ENCODE measurements at regions not wholly inside any gene's neighbourhood (a gene's known extent, or its start where the extent isn't known, plus 50 kb on each side); places are given as distances from the start of the nearest gene placed in this dataset.

GRCh38 chr7:109386959-109387358 is 817.3 kb downstream of the DNAJB9 start:
- H3K27ac ChIP-seq = no peak overlapping the region
- H3K4me3 ChIP-seq = no peak overlapping the region
- H3K36me3 ChIP-seq (ENCODE audit: insufficient read depth in 1 of 2, low read depth in 1 of 2) = no peaks in the 10 kb centered on the region
- 91 to 96% (median 92%) methylated on average over 2 of the region's 2 CpGs for WGBS, 3 donors
- no peak for DNase-seq
- H3K9me3 ChIP-seq = no peaks in the 10 kb centered on the region
- no peak for ATAC-seq
- H3K27me3 ChIP-seq (ENCODE audit: insufficient read depth in 3 of 3, low read length in 2 of 3) = no peaks in the 10 kb centered on the region
- TF ChIP-seq, protein P1, sequence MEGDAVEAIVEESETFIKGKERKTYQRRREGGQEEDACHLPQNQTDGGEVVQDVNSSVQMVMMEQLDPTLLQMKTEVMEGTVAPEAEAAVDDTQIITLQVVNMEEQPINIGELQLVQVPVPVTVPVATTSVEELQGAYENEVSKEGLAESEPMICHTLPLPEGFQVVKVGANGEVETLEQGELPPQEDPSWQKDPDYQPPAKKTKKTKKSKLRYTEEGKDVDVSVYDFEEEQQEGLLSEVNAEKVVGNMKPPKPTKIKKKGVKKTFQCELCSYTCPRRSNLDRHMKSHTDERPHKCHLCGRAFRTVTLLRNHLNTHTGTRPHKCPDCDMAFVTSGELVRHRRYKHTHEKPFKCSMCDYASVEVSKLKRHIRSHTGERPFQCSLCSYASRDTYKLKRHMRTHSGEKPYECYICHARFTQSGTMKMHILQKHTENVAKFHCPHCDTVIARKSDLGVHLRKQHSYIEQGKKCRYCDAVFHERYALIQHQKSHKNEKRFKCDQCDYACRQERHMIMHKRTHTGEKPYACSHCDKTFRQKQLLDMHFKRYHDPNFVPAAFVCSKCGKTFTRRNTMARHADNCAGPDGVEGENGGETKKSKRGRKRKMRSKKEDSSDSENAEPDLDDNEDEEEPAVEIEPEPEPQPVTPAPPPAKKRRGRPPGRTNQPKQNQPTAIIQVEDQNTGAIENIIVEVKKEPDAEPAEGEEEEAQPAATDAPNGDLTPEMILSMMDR (IDR thresholded peaks at IDR 0.05) = no peak
- no peaks in the 10 kb centered on the region for H3K4me1 ChIP-seq
- intact Hi-C loops (cut with DNase I) = no loop called here

DNA sequence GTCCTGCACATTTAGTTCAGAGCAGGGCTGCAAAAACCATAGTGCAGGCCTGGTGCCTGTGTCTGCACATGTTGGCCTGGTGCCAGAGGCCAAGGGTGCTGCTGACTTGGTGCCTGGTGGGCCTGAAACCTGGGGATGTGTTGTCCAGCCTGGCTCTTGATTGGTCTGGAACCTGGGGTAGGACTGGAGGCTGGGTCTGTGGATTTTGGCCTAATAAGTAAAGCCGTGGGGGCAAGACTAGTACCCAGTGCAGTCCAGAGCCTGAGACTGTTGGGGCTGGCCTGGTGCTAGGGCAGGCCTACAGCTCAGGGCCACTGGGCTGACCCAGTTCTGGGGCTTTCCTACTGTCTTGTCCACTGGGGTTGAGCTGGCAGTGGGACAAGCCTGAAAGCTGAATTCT is 817.9 kb downstream of the DNAJB9 start:
- Histone ChIP-seq H3K36me3 (ENCODE audit: insufficient read depth in 1 of 2, low read depth in 1 of 2) (no peaks in the 10 kb centered on the region), H3K4me1 (no peaks in the 10 kb centered on the region), H3K27ac (no peak overlapping the region), H3K27me3 (ENCODE audit: insufficient read depth in 3 of 3, low read length in 2 of 3) (no peaks in the 10 kb centered on the region), H3K4me3 (no peak overlapping the region), H3K9me3 (no peaks in the 10 kb centered on the region)
- TF ChIP-seq, protein P1 (IDR thresholded peaks at IDR 0.05) = no peak
- 80 to 100% (median 95%) methylated on average over 1 of the region's 1 CpG for WGBS, 3 donors
- ATAC-seq (no peak), DNase-seq (peak in 1 of 2 donors; percentile 36)
- intact Hi-C loops (cut with DNase I) = no loop called here

GRCh38 chr7:109391240-109391639 is 821.6 kb downstream of the DNAJB9 start:
- Histone ChIP-seq H3K36me3 (ENCODE audit: insufficient read depth in 1 of 2, low read depth in 1 of 2) (no peaks in the 10 kb centered on the region), H3K9me3 (no peaks in the 10 kb centered on the region), H3K4me1 (no peaks in the 10 kb centered on the region), H3K4me3 (no peak overlapping the region), H3K27ac (no peak overlapping the region), H3K27me3 (ENCODE audit: insufficient read depth in 3 of 3, low read length in 2 of 3) (no peaks in the 10 kb centered on the region)
- intact Hi-C loops (cut with DNase I) = no loop called here
- no peak for ATAC-seq
- 89 to 93% (median 90%) methylated on average over 3 of the region's 3 CpGs for WGBS, 3 donors
- TF ChIP-seq, protein P1 (IDR thresholded peaks at IDR 0.05) = no peak
- DNase-seq = no peak

GRCh38 chr7:109402107-109402506 is 832.4 kb downstream of the DNAJB9 start:
- no peak for ATAC-seq
- intact Hi-C loops (cut with DNase I) = no loop called here
- H3K27ac ChIP-seq = no peak overlapping the region
- no peaks in the 10 kb centered on the region for H3K27me3 ChIP-seq (ENCODE audit: insufficient read depth in 3 of 3, low read length in 2 of 3)
- WGBS, 3 donors = 72 to 91% (median 77%) methylated on average over 1 of the region's 1 CpG
- H3K9me3 ChIP-seq = no peaks in the 10 kb centered on the region
- no peaks in the 10 kb centered on the region for H3K4me1 ChIP-seq
- H3K36me3 ChIP-seq (ENCODE audit: insufficient read depth in 1 of 2, low read depth in 1 of 2) = no peaks in the 10 kb centered on the region
- no peak overlapping the region for H3K4me3 ChIP-seq
- no peak for DNase-seq
- TF ChIP-seq, protein P1 (IDR thresholded peaks at IDR 0.05) = no peak

DNA sequence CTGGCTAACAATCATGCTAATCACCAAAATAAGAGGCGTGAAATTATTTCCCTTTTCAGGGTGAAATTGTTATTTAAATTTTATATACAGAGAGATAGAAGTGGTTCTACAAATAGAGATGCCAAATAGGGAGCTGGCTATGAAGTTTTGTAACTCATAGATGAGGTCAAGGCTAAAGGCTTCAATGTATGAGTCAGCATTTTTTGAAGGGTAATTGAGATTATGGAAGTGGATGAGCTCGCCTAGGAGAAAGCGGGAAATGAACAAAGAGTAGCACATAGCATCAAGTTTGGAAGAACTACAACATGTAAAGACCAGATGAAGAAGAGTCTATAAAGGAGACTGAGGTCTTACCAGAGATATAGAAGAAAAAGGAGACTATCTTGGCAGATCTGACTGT is 838.1 kb downstream of the DNAJB9 start:
- ATAC-seq = no peak
- no peak for DNase-seq
- intact Hi-C loops (cut with DNase I) = no loop called here
- WGBS, 3 donors = 81 to 89% (median 82%) methylated on average over 3 of the region's 3 CpGs
- H3K36me3 ChIP-seq (ENCODE audit: insufficient read depth in 1 of 2, low read depth in 1 of 2) = no peaks in the 10 kb centered on the region
- H3K27ac ChIP-seq = no peak overlapping the region
- no peaks in the 10 kb centered on the region for H3K27me3 ChIP-seq (ENCODE audit: insufficient read depth in 3 of 3, low read length in 2 of 3)
- TF ChIP-seq, protein P1 (IDR thresholded peaks at IDR 0.05) = no peak
- H3K4me3 ChIP-seq = no peak overlapping the region
- no peaks in the 10 kb centered on the region for H3K4me1 ChIP-seq
- H3K9me3 ChIP-seq = no peaks in the 10 kb centered on the region
